PFSK-1 (cell line): ENCODE measurements at regions not wholly inside any gene's neighbourhood (a gene's known extent, or its start where the extent isn't known, plus 50 kb on each side); places are given as distances from the start of the nearest gene placed in this dataset.

Source experiments
- POLR2AphosphoS5 ChIP-seq: IDR thresholded peaks from 2 replicates; pipeline ENCODE4 v1.6.1; 2012; ENCODE audit warnings: low read depth, mild to moderate bottlenecking, control low read depth, low read length, moderate library complexity
- SIN3A ChIP-seq: IDR thresholded peaks from 2 replicates; pipeline ENCODE4 v1.6.1; 2012; ENCODE audit warnings: mild to moderate bottlenecking, low read length, moderate library complexity, borderline replicate concordance; ENCODE audit not compliant: insufficient read depth
- TAF1 ChIP-seq: IDR thresholded peaks from 2 replicates; pipeline ENCODE4 v1.6.1; 2012; ENCODE audit warnings: low read length, control low read depth, borderline replicate concordance; ENCODE audit not compliant: insufficient read depth
- TF ChIP-seq, protein P1 (sequence below), 2 experiments: IDR thresholded peaks; 2 replicates each; pipeline versions ENCODE4 v1.6.1 to v1.8.0; 2011 to 2012; ENCODE audit warnings: low read depth in 2 of 2, low read length in 2 of 2, control low read depth in 1 of 2, inconsistent platforms in 1 of 2, mild to moderate bottlenecking in 1 of 2, moderate library complexity in 1 of 2; ENCODE audit not compliant: insufficient read depth in 1 of 2

DNA sequence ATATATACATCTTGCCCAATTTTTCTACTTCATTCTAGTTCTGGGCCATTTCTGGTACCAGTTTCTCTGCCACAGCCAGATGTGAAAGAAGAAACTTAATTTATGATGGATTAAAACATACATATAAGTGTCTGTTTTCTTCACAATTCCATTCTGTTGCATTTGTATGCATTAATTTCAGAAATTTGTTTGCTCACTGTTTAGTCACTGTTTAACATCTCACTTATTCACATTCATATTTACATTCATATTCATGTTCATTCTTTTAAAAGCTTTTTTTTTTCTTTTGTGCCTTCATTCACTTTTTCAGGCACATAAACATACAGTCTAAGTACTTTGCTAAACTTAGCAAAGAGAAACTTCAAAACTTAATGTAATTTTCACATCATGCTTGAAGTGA, 684.0 kb upstream of the CDH9 start:
- TF ChIP-seq POLR2AphosphoS5: no peak
- TF ChIP-seq, protein P1, sequence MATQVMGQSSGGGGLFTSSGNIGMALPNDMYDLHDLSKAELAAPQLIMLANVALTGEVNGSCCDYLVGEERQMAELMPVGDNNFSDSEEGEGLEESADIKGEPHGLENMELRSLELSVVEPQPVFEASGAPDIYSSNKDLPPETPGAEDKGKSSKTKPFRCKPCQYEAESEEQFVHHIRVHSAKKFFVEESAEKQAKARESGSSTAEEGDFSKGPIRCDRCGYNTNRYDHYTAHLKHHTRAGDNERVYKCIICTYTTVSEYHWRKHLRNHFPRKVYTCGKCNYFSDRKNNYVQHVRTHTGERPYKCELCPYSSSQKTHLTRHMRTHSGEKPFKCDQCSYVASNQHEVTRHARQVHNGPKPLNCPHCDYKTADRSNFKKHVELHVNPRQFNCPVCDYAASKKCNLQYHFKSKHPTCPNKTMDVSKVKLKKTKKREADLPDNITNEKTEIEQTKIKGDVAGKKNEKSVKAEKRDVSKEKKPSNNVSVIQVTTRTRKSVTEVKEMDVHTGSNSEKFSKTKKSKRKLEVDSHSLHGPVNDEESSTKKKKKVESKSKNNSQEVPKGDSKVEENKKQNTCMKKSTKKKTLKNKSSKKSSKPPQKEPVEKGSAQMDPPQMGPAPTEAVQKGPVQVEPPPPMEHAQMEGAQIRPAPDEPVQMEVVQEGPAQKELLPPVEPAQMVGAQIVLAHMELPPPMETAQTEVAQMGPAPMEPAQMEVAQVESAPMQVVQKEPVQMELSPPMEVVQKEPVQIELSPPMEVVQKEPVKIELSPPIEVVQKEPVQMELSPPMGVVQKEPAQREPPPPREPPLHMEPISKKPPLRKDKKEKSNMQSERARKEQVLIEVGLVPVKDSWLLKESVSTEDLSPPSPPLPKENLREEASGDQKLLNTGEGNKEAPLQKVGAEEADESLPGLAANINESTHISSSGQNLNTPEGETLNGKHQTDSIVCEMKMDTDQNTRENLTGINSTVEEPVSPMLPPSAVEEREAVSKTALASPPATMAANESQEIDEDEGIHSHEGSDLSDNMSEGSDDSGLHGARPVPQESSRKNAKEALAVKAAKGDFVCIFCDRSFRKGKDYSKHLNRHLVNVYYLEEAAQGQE (IDR thresholded peaks at IDR 0.05; ENCODE audit: insufficient read depth in 1 of 2, low read depth in 2 of 2, low read length in 2 of 2): no peak
- TF ChIP-seq TAF1: no peak
- no peak for TF ChIP-seq SIN3A
